Activated CD8-positive, alpha-beta memory T cell treated with anti-CD3 and anti-CD28 coated beads for 1 hour (primary cell): ENCODE measurements at regions not wholly inside any gene's neighbourhood (a gene's known extent, or its start where the extent isn't known, plus 50 kb on each side); places are given as distances from the start of the nearest gene placed in this dataset.
"Not testable (repeated sequence)": the region's sequence is repeated elsewhere in the genome, so short reads cannot be mapped to it uniquely, and the experiment has no call there.

Experiments used
- DNase-seq, 2 donors: peaks; one replicate each; pipeline ENCODE4 v3.0.0-alpha.2; 2020; ENCODE audit warnings: low read depth in 1 of 2; ENCODE audit errors: extremely low read depth in 1 of 2

GRCh38 chr9:32011049-32011448, 373.4 kb upstream of the ACO1 start:
- no peak for DNase-seq

DNA sequence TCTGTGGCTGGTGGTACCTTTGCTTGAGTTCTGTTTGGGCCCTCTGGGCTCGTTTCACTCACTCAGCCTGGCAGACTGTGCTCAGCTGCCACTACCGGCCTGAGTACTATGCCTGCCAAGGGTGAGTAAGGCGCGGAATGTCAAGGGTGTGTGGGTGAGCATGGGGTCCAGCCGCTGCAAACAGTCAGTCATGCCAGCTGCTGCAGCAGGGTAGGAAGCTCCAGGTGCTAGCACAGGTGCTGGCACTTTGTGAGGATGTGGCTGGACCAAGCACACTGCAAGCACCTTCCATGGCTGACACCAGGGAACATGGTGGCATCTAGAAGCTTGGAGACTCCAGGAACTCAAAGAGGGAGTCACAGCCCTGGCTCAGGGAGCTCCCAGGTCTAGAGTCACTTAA, 368.6 kb upstream of the ACO1 start:
- no peak for DNase-seq

DNA sequence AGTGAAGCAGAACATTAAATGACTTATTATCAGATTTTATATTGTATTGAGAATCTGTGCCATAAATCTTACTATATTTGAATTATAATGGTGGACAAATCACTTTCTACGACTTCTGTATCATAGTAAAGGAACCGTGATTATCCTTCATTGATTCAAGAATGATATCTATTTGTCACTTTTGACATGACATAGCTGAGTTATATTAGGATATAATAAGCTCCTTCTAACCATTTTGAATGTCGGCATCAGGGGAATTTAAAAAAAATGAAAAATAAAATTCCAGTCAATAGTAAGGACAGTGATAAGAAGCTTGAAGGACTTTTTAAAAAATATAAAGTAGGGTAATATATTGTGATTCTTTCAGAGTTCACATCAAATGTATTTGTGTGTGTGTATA, 338.9 kb upstream of the ACO1 start:
- no peak for DNase-seq

- DNase-seq, result no peak
Observed at GRCh38 chr9:32067261-32067660, 317.2 kb upstream of the ACO1 start.

DNA sequence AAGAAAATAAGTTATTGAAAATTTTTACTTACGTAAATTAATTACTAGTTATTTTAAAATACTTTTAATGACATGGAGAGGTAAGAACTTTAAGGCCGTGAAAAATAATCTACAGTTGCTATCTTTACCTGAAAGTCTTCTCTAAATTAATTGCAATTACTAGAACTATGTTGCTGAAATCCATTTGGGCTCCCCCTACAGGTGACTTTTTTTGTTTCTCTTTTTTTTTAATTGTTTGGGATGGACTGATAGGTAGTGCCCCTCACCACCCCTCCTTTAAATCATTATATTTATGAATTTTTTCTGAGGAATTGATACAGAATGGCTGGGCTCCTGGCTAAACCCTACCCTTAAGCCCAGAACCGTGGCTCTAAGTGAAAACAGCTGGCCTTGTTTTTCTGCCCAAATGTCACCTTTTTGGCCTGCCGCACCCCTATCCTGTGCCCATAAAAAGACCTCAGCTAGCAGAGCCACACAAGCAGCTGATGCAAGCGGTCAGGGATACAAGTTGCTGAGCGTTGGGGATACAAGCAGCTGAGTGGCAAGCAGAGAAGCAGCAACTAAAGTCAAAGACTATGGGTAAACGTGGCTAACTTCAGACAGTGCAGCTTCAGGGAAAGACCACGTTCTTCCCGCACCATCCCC, 315.2 kb upstream of the ACO1 start:
- DNase-seq, result no peak

DNA sequence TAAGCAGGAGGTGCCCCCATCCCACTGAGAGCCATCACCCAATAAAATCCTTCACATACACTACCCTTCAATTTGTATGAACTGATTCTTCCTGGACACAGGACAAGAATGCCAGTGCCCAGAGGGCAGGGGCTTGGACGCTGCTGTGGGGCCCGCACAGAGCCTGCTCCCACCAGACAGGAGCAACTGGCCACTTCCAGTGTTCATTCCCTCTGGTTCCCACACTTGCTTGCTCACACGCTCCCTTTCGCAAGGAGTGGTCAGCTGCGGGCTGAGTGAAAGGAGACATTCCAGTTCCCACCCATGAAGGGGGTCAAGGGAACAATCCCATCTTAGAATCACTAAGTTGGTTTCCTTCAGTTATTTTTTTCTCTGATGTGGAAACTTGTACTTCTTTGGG, 314.5 kb upstream of the ACO1 start:
- DNase-seq, result no peak

DNA sequence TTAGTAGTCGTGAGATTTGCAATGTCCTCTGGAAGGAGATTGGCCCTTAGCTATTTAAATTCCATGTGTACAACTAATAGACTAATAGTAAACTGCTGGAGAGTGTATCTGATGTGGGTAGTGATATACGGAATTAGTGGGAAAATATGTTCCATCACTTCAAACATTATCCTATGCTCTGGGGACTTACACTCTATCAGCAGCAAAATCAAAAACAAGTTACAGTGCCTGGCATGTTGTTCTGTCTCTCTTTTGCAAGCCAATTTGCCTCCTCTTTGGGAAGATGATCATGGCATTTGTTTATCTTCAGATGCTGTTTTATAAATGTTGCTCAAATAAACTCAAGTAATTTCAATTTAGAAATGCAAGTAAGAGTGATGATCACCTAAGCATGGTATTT, 311.9 kb upstream of the ACO1 start:
- no peak for DNase-seq

GRCh38 chr9:32092031-32092430, 292.4 kb upstream of the ACO1 start:
- no peak for DNase-seq

- DNase-seq, result no peak
Observed at GRCh38 chr9:32117291-32117690, 267.2 kb upstream of the ACO1 start.

GRCh38 chr9:32128546-32128945, 255.9 kb upstream of the ACO1 start:
- DNase-seq, result no peak

- not testable (repeated sequence) for DNase-seq
Observed at GRCh38 chr9:32130709-32131108, 253.7 kb upstream of the ACO1 start.

- no peak for DNase-seq
Observed at GRCh38 chr9:32136700-32137339, 247.6 kb upstream of the ACO1 start.

- DNase-seq, result no peak
Observed at GRCh38 chr9:32142074-32142473, 242.4 kb upstream of the ACO1 start.

GRCh38 chr9:32148553-32148952, 235.9 kb upstream of the ACO1 start:
- DNase-seq, result not testable (repeated sequence)

DNA sequence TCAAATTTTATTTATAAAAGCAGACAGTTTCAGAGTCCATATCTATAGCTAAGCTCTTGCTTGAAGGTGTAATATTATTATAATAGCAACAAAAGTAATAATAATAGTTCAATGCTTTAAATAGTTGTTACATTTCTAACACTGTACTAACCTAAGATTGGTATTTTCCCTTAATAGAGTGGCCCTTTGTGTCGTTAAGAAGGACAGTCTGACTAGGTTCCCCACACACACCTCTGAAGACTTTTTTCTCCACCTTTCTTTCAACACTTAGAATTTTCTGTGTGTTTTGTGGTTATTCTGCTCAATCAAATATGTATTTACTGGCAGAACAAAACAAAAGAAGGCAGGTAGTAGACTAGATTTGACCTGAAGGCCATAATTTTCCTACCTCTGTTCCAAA, 223.2 kb upstream of the ACO1 start:
- no peak for DNase-seq

- no peak for DNase-seq
Observed at GRCh38 chr9:32161720-32162119, 222.7 kb upstream of the ACO1 start.

DNA sequence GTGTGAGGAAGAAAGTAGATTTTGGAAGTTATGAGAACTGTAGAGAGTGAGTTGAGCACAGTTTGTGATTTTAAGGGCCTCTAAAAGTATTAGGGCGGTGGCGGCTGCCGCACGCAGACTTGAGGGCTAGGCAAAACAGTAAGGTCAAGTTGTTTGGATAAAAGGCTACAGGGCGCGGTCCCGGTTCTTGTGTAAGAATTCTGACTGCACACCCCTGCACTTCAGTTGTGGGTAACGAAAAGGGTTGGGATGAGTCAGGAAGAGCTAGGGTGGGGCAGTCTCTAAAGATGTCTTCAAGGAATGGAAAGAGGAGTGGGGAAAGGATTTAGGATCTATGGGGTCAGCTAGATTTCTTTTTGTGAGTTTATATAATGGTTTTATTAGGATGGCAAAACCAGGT, 218.1 kb upstream of the ACO1 start:
- not testable (repeated sequence) for DNase-seq

DNA sequence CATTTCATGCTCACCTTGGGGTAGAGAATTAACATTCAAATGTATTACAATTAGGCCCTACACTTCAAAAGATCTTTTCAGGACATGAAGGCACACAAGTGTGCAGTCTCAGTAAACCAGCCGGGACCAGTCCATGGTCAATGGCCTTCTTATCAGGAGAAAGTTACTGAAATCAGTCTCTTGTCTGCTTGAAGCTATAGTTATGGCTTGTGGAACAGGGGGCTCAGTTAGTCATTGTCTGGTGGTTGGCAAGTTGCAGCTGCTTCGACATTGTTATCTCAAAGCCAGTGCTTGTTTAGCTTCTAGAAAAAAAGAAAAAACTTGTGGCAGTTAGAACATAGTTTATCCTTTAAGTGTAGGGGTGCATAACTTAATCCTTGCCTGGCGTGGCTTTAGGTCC, 213.1 kb upstream of the ACO1 start:
- DNase-seq, result no peak

- DNase-seq, result no peak
Observed at GRCh38 chr9:32172256-32172655, 212.2 kb upstream of the ACO1 start.

DNA sequence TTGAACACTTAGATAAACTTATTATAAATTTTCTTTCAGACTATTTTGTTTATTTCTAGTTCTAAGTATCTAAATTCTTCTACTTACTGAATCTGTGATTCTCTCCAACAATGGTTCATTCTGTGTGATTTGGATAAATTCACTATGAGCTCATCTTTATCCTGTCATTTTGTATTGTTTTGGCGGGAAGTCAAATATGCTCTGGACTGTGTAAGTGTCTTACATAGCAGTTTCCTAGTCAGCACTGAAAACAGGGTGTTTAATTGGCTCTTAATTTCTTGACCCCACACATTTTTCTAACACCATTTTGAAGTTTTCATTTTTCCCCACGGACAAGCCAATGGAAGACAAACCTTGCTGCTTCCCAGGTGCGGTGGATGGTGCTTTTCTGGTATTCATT, 207.0 kb upstream of the ACO1 start:
- no peak for DNase-seq

DNA sequence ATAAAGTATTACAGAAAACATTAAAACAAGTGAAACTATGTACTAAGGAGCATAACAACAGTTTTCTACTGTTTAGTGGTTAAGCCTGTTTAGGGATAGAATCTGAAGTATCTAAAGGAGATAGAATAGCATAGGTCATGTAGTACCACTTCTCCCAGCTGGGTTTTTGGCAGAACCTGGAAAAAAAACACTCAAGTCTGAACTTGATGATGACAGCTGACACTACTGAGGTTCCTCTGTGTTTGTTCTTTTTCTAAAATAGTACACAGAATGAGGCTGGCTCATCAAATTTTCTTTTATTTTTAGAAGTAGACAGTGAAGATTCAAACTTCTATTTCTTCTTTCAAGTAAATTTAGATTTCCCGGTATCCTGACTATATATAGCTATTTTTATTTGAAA, 203.8 kb upstream of the ACO1 start:
- no peak for DNase-seq

DNA sequence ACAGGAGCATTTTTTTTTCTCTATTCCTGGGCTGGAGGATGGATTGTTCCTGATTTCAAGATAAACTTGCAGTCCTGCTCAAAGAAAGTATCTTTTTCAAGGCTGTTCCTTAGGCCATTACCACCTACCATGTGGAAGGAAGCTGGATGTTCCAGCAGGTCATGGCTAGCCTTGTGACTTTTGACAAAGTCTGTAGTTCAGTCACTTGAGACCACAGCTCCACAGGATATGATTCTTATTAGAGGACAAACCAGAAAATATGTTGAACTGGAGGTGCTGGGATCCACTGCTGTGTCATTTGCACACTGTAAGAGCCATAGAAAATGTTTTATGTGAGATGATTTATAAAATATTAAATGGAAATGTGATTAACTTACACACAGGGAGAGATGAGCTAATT, 184.2 kb upstream of the ACO1 start:
- no peak for DNase-seq

DNA sequence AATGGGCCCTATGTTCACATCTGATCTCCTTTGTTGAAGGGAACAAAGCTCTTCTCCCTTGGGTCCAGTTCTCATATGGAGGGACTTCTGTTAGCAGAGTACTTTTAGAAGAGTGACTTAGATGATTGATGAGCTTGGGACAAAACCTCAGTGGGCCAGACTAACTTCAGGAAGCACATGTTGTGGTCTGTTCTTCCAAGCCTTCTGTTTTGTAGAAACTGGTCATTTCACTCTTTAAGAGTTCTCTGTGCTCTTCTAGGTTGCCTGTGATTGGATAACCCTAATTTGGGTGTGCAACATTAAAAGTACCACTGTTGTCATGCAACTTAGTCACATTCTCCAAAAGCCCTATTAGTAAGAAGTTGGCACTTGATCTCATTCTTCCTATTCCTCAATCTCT, 183.5 kb upstream of the ACO1 start:
- no peak for DNase-seq
